ENCODE measurements at regions not wholly inside any gene's neighbourhood (a gene's known extent, or its start where the extent isn't known, plus 50 kb on each side); places are given as distances from the start of the nearest gene placed in this dataset.

DNA sequence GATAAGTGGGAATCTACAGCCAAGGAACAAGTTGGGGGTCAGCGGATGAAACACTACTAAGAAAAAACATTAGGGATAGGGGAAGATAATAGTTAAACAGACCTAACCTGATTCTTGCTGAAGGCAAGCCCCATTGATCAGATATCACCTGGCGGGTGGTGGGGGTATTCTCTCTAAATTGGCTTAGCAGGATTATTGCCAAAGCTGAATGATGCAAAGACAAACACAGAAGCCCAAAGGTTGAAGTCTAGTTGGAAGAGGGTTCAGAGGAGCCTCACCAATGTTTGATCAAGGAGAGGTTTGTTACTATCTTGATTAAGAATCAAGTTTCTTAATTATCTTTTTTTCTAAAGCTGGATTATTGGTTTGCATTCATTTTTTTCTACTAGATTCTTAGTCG lies 371.9 kb upstream of the CNTN4 start:
- TF ChIP-seq, protein P1, sequence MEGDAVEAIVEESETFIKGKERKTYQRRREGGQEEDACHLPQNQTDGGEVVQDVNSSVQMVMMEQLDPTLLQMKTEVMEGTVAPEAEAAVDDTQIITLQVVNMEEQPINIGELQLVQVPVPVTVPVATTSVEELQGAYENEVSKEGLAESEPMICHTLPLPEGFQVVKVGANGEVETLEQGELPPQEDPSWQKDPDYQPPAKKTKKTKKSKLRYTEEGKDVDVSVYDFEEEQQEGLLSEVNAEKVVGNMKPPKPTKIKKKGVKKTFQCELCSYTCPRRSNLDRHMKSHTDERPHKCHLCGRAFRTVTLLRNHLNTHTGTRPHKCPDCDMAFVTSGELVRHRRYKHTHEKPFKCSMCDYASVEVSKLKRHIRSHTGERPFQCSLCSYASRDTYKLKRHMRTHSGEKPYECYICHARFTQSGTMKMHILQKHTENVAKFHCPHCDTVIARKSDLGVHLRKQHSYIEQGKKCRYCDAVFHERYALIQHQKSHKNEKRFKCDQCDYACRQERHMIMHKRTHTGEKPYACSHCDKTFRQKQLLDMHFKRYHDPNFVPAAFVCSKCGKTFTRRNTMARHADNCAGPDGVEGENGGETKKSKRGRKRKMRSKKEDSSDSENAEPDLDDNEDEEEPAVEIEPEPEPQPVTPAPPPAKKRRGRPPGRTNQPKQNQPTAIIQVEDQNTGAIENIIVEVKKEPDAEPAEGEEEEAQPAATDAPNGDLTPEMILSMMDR (IDR thresholded peaks at IDR 0.05; ENCODE audit: low read depth, low read length, poor library complexity, severe bottlenecking) = no peak
- TF ChIP-seq EZH2phosphoT487 (IDR thresholded peaks at IDR 0.05; ENCODE audit: borderline replicate concordance, low read length) = no peak
